GM23248 (cell line): ENCODE measurements at regions not wholly inside any gene's neighbourhood (a gene's known extent, or its start where the extent isn't known, plus 50 kb on each side); places are given as distances from the start of the nearest gene placed in this dataset.

Experiments used
- EZH2 ChIP-seq: fragments of 200-600 bp; sonication (generic); IDR thresholded peaks from 2 replicates; pipeline ENCODE4 v1.6.1; 2018; ENCODE audit warnings: antibody characterized with exemption, mild to moderate bottlenecking; ENCODE audit not compliant: insufficient read depth, poor library complexity, severe bottlenecking
- EZH2phosphoT487 ChIP-seq: fragments of 200-600 bp; sonication (generic); IDR thresholded peaks from 2 replicates; pipeline ENCODE4 v1.6.1; 2018; ENCODE audit warnings: antibody characterized with exemption, moderate library complexity, mild to moderate bottlenecking, low read depth; ENCODE audit not compliant: insufficient read depth

GRCh38 chr14:56885825-56886224, 75.5 kb upstream of the OTX2 start:
- TF ChIP-seq EZH2phosphoT487 (no peak), EZH2 (no peak)
